IMR-90 (cell line): ENCODE measurements at regions not wholly inside any gene's neighbourhood (a gene's known extent, or its start where the extent isn't known, plus 50 kb on each side); places are given as distances from the start of the nearest gene placed in this dataset.

Source experiments
- BHLHE40 ChIP-seq: fragments of 150-350 bp; IDR thresholded peaks from 2 replicates; pipeline ENCODE4 v1.6.1; 2016; ENCODE audit warnings: mild to moderate bottlenecking, low read depth, low read length
- CHD1 ChIP-seq: IDR thresholded peaks from 2 replicates; pipeline ENCODE4 v1.6.1; 2012; ENCODE audit warnings: low read depth, low read length, improper control_type of control experiment
- CTCF ChIP-seq: conservative IDR thresholded peaks from 2 replicates; pipeline ENCODE4 v1.5.1; 2012; ENCODE audit warnings: mild to moderate bottlenecking, low read depth, low read length, improper control_type of control experiment
- FOS ChIP-seq: fragments of 150-350 bp; IDR thresholded peaks from 2 replicates; pipeline ENCODE4 v1.6.1; 2016; ENCODE audit warnings: low read depth, low read length
- MAFK ChIP-seq: IDR thresholded peaks from 2 replicates; pipeline ENCODE4 v1.6.1; 2012; ENCODE audit warnings: low read depth, low read length, improper control_type of control experiment
- MXI1 ChIP-seq: IDR thresholded peaks from 2 replicates; pipeline ENCODE4 v1.6.1; 2012; ENCODE audit warnings: low read depth, mild to moderate bottlenecking, low read length, moderate library complexity, borderline replicate concordance
- POLR2A ChIP-seq: IDR thresholded peaks from 2 replicates; pipeline ENCODE4 v1.6.1; 2012; ENCODE audit warnings: mild to moderate bottlenecking, low read depth, low read length
- RFX5 ChIP-seq: IDR thresholded peaks from 2 replicates; pipeline ENCODE4 v1.8.0; 2012; ENCODE audit warnings: low read depth, mild to moderate bottlenecking, low read length, moderate library complexity
- SMC3 ChIP-seq: fragments of 150-350 bp; IDR thresholded peaks from 2 replicates; pipeline ENCODE4 v1.6.1; 2016; ENCODE audit warnings: low read depth, mild to moderate bottlenecking, antibody characterized with exemption, low read length, moderate library complexity
- USF2 ChIP-seq: fragments of 150-350 bp; IDR thresholded peaks from 2 replicates; pipeline ENCODE4 v1.6.1; 2017; ENCODE audit warnings: mild to moderate bottlenecking, antibody characterized with exemption, low read length, low read depth

- TF ChIP-seq CTCF (no peak), POLR2A (no peak), BHLHE40 (no peak), CHD1 (no peak), MXI1 (no peak), RFX5 (no peak), SMC3 (no peak), MAFK (no peak), USF2 (no peak), FOS (no peak)
Observed at GRCh38 chr3:177739461-177739860, 542.2 kb upstream of the TBL1XR1 start.
